Right ventricle myocardium inferior (tissue), 1 donor: ENCODE measurements at regions not wholly inside any gene's neighbourhood (a gene's known extent, or its start where the extent isn't known, plus 50 kb on each side); places are given as distances from the start of the nearest gene placed in this dataset.
A peak's percentile ranks its signal among the peaks of the same experiment; 100 is the strongest.

Source experiments
- ATAC-seq: fragments of 200-7000 bp; cut with Tn5 transposase; one replicate; pipeline ENCODE4 v1.9.1; 2020; ENCODE audit warnings: mild to moderate bottlenecking, moderate library complexity
- DNase-seq: peaks from one replicate; pipeline ENCODE4 v3.0.0; 2021; ENCODE audit errors: missing footprints
- intact Hi-C: fragments of 100-400 bp; cut with DNase I; formaldehyde crosslinking; loops from one replicate; pipeline ENCODE4 v1.11.0; 2022
- donor health status: DM: no; HTN: yes; CAD: no; lungs with severe emphysema.

DNA sequence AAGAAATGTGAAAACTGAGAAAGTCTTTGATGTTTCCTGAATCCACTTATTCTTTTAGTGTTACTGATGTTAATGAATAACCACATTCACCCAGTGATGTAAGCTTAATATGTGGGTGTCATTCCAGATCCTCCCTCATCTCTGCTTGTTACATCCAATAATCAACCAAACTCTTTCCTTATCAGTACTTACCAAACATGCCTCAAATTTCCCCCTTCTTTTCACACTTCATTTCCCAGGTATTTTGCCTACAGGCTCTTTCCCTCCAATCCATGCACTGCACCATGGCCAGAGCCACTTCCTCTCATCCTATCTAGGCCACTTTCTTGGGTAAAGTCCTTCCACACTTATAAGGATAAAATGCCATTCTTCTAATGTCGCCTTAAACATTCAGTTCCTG lies 451.5 kb downstream of the NPIPA7 start:
- no peak for ATAC-seq
- DNase-seq, result no peak
- intact Hi-C loops, result no loop called here

DNA sequence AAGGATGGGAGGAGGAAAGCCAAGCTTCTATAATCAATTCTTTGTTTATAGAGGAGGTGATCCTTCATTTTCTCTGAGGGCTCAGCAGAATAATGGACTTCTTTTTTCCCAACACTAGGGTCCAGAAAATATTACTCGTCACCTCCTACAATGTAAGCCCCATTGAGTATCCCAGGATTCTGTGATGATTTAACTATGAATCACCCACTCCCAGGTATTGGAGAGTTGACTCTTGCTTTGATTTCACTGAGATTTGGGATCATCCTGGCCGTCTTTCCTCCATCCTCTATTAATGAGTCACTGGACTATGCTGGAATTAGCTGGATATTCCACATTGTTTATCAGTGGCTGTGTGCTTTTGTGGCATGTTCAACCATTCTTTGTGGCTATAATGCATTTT lies 452.0 kb downstream of the NPIPA7 start:
- DNase-seq (no peak), ATAC-seq (no peak)
- intact Hi-C loops, result no loop called here

DNA sequence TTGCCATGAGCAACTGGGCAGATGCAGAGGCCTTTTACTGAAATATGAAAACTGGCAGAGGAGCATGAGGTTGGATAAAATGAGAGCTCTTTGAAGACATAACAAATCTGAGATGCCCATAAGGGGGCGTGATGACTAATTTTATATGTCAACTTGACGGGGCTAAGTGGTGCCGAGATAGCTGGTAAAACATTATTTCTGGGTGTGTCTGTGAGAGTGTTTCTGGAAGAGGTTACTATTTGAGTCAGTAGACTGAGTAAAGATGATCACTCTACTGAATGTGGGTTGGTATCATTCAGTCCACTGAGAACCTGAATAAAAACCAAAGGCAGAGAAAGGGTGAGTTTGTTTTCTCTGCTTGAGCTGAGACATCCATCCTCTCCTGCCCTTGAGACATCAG lies 454.2 kb downstream of the NPIPA7 start:
- intact Hi-C loops, result no loop called here
- ATAC-seq (no peak), DNase-seq (no peak)

DNA sequence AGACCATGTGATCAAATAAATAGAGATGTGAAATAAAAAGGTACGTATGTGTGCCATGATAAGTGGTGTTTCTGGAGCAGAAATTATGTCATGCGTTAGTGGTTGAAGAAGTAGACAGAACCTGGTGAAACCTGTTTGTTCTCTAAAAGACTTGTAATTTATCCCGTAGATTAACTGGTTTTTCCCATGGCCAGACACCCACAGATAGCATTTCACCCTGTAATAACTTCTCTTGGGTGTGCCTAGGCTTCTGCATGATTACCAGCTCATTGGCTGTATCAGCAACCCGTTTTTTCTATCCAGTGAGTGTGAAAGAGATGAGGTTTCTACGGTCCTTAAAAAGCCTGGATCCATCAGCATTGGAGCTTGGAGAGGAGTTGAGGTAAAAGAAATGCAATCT lies 471.3 kb downstream of the NPIPA7 start:
- intact Hi-C loops, result no loop called here
- no peak for DNase-seq

DNA sequence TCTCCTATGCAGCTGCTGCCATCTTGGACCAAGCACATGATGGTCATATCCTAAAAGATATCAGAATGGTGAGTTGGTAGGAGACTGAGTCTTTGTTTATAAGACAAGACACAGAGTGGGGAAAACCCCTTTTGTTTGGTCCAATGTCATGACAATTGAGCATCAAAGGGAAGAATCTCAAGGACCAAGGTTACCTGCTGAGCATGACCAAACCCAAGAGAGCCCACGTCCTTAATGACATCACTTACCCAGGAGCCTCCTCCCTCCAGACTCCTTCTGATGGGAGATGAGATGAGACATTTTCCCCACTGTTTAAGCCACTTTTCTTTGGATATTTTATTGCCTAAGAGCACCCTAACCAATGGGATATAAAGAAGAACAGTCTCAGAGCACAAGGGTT lies 478.1 kb downstream of the NPIPA7 start:
- no peak for ATAC-seq
- no peak for DNase-seq
- intact Hi-C loops, result no loop called here

More for the DNA sequence above, 471.3 kb downstream of the NPIPA7 start:
- no peak for ATAC-seq

DNA sequence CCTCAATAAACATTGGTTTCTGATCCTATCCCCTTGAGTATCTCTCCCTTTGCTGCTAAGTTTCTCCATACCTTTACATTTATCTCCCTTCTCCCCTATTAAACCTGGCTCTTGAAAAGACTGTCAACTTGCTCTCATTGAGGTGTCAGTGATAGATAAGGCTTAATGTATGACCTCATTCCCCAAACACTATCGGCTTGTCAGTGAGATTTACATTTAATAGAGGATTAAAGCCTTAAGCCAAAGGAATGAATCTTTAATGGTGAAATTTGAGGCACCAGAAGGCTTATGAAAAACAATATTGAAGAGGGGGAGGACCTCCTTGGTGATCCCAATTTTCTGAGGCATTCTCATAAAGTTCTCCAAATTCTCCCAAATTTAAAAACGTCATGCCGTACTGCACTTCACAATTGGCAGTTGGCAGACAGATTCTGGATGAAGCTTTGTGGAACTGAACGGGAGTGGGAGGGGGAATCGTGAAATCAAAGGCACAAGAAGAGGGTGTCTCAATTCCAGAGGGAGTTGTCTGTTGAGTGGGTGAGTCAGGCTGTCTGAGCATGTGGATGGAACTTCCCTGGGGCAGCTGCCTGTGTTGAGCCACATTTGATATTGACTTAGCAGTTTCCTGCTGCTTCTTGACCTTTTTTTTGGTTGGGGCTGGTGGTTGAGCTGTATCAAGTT lies 478.8 kb downstream of the NPIPA7 start:
- ATAC-seq (no peak), DNase-seq (no peak)
- intact Hi-C loops, result loop anchor here (2.0 kb wide), 1 partner anchor 611 kb away; no protein-coding TSS in a partner anchor

DNA sequence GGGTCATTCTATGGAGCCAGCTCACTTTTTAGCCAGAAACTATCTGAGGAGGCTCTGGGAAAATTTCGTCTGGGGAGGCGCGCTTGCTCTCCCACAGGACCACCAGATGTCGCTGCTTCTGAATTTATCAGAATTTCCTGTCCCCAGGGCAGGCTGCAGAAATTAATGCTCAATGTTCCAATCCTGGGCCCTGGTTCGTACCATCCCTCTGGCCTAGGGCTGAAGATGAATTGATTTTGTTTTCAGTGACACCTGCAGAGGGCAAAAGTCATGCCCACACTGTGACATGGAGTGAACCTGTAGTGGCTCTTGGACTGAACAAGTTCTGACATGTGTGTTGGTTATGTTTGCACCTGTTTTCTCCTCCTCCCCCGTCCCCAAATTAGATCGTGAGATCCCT lies 482.6 kb downstream of the NPIPA7 start:
- DNase-seq, result no peak
- no peak for ATAC-seq
- intact Hi-C loops, result loop anchor here (1.0 to 5.0 kb wide), 3 partner anchors 361 to 718 kb away; no protein-coding TSS in a partner anchor

DNA sequence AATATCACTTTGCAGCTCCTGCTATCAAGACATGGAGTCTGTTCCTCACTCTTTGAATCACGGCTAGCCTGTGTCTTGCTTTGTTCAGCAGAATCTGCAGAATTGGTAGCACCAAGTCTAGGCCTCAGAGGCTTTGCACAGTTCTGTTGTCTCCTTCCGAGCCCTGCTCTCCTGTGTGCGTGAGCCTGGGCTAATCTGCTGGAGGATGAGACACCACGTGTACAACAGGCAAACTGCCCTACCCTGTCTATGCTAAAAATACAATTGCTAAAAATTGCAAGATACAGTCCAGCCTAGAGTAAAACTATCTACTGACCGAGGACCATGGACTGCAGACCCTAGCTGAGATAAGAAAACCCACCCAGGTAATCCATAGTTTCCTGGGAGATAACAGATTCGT lies 484.7 kb downstream of the NPIPA7 start:
- peak; percentile 77 for ATAC-seq
- intact Hi-C loops, result loop anchor here (5.0 kb wide), 2 partner anchors 359 to 414 kb away; no protein-coding TSS in a partner anchor
- no peak for DNase-seq

DNA sequence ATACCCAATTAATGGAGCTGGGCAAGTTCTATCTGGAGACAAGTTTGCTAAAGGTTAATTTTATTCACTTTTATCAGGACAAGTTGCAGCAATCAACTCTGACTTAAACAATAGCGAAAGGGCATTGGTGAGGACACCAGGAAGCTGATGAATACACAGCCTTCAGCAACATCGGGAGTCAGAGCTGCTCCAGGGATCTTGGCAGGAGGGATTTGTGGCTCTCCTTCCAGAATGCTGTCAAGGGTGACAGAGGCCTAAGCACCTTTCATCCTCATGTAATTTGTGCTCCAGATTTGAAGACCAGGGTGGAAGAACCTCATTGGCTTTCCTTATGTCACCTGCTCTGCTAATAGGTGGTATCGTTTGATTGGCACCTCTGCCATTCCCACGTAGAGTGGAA lies 485.6 kb downstream of the NPIPA7 start:
- no peak for DNase-seq
- peak; percentile 57 for ATAC-seq
- intact Hi-C loops, result loop anchor here (5.0 kb wide), 2 partner anchors 358 to 413 kb away; no protein-coding TSS in a partner anchor

DNA sequence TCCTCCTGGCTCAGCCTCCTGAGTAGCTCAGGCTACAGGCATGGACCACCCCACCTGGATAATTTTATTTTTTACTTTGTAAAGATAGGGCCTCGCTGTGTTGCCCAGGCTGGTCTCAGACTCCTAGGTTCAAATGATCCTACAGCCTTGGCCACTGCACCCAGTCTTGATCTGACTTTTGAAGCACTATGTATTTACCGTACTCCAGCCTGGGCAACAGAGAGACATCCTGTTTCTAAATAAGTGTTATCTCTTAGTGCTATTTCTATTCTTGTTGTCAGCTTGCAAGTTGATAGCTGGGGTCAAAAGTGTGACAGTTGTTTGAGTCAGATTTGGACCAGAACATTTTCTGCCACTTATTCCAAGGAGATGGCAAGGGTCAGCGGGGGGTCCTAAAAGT lies 486.4 kb downstream of the NPIPA7 start:
- intact Hi-C loops, result loop anchor here (5.0 kb wide), 1 partner anchor 482 kb away; no protein-coding TSS in a partner anchor
- ATAC-seq (peak; percentile 81), DNase-seq (no peak)

DNA sequence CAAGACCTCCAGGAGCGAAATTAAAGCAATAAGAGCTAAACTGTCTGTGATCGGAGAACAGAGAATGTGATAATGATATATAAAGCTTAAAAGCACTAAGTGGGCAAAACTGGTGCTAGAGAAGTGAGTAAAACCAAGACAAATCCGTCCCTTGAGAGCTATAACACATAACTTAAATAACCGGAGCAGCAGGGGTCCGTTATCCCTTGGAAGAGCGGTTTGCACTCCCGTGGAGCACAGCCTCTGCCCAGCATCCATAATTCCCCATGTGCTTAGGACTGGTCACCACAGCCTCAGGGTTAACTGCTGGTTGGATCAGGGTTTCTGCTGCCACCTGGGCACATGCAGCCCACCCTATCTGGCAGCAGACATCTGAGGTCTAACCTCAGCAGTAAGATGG lies 489.0 kb downstream of the NPIPA7 start:
- intact Hi-C loops, result loop anchor here (5.0 kb wide), 1 partner anchor 479 kb away; no protein-coding TSS in a partner anchor
- DNase-seq (no peak), ATAC-seq (no peak)

DNA sequence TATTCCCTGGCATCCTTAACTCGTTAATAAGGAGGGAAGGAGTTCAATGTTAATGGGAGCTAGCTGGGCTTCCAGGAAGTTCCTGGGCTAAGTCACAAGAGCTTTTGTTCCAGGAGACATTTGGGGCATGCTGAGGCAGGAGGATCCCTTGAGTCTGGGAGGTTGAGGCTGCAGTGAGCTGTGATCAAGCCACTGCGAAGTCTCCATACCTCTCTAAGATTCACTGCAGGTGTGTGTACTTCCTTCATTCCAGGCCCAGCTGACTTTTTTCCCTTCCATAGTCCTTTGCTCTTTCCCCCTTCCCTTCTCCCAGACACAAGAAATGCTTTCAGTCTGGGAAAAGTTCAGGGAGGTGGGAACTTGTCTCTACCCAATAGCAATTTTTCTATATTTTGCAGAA lies 489.8 kb downstream of the NPIPA7 start:
- ATAC-seq (no peak), DNase-seq (no peak)
- intact Hi-C loops, result loop anchor here (5.0 kb wide), 1 partner anchor 479 kb away; no protein-coding TSS in a partner anchor

DNA sequence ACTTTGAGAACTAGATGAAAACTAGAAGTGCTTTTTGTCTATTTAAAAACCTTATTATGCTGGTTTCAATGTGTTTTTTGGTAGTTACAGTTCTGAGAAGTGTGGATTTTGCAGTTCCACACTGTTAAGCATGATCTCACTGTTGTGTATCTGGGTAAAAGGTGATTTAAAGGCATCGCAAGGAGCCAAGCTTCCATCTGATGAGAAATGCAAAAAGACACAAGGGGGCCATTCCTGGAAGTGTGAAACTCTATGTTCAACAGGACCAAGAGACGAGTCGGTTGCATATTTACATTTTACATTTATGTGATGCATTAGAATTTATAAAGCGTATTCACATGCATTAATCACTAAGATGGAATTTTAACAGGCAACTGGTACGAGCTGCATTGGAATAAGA lies 490.8 kb downstream of the NPIPA7 start:
- no peak for ATAC-seq
- intact Hi-C loops, result loop anchor here (5.0 kb wide), 1 partner anchor 478 kb away; no protein-coding TSS in a partner anchor
- DNase-seq, result no peak

DNA sequence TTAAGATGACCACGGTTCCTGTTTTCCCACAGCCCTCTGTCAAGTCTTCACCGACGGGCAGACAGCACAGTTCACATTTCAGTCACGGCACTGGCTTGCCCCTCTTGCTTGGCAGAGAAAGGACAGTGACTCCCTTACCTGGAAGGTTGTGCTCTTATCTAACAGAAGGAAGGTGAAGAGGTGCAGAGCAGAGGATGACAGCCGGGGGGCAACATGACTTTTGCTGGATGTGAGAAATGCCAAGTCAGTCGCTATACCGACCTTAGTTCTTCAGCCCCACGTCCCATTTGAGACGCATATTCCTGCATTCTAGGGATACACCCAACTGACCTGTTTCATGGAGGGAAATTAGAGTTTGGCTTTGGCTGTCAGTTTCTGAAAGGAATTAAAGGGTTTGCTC lies 492.3 kb downstream of the NPIPA7 start:
- ATAC-seq (no peak), DNase-seq (no peak)
- intact Hi-C loops, result no loop called here

DNA sequence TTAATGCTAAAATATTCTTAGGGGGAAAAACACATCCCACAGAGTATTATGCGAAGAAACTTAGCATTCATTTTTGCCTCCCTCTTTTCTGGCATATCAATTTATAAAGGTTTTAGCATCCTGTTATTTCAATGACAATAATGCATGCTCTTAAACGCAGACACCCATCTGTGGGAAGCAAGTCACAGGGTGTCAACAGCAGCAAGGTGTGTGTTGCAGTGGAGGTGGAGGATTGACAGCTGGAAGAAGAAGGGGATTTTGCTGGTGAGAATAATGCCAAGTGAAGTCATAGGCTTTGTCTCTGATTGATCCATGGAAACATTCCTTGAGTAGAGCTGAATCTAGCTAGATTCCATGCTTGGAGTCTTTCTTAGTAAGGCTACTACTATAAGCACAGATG lies 498.1 kb downstream of the NPIPA7 start:
- no peak for DNase-seq
- intact Hi-C loops, result no loop called here
- no peak for ATAC-seq

DNA sequence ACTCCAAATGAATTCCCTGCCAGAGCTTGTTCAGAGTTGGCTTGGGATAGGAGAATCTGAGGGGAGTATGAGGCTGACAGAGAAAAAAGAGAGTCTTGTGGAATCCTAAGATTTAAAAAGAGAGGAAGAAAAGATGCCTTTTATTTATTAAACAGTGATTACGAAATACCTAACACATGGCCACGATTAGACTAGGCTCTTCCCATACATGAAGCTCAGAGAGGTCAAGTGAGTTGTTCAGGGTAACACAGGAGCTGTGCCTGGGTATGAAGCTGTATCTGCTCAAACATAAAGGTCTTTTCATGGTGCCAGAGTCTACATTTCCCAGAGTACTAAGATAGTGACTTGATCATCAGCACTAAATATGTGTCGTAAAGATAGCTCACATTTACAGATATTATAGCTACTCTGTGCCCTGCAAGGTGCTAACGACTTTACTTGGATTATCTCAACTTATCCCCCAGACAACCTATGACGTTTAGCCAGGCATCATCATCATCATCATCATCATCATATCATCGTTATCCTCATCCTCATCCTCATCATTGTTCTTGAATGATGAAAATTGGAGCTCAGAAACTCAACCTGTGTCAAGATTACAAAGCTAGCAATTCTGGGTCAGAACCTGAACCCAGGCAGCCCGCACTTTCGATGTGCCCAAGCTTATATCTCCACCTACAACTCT lies 500.8 kb downstream of the NPIPA7 start:
- no peak for DNase-seq
- no peak for ATAC-seq
- intact Hi-C loops, result no loop called here

DNA sequence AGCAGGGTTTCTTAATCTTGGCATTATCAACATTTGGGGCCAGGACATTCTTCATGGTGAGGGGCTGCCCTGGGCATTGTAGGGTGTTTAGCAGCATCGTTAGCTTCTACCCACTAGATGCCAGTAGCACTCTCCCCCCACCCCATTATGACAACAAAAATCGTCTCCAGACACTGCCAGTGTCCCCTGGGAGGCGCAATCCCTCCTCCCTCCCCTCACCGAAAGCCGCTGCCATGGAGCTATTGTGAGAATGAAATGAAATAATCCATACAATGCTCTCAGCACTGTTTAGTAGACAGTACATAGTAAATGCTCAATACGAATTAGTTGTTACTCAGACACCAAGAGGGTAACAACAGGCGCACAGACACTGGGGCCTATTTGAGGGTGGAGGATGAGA lies 502.9 kb downstream of the NPIPA7 start:
- no peak for DNase-seq
- ATAC-seq, result no peak
- intact Hi-C loops, result no loop called here

DNA sequence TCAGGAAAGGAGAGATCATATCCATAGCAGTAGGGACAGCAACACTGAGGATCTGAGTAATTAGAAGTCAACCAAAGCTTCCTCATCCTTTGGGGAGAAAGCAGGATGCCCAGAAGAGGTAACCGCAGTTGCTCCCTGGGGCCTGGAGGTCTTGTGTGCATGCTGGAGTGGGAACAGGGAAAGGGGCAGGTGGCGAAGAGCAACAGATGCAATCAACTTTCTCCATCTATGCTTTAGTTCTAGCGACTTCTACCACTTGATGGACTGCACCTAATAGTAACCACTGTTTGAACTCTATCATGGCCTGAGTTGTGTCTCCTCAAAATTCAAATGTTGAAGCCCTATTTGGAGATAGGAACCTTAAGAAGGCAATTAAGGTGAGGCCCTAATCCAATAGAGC lies 503.8 kb downstream of the NPIPA7 start:
- intact Hi-C loops, result no loop called here
- DNase-seq (no peak), ATAC-seq (no peak)

DNA sequence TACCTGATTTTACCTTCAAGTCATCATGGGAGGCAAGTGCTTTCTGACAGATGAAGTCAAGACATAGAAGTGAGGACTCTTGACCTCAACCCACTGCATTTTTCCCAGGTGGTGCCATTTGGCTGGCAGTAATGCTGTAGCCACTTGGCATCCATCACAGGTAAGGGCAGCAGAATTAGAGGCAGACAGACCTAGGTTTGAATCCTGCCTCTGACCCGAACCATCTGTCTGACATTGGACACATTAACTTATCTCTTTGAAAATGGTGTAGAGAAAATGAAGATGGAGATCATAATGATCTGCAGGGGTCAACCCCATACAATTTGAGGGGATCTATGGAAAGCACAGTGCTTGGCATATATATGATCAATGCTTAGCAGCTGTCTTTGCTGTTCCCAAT lies 505.5 kb downstream of the NPIPA7 start:
- DNase-seq, result no peak
- intact Hi-C loops, result no loop called here
- no peak for ATAC-seq

DNA sequence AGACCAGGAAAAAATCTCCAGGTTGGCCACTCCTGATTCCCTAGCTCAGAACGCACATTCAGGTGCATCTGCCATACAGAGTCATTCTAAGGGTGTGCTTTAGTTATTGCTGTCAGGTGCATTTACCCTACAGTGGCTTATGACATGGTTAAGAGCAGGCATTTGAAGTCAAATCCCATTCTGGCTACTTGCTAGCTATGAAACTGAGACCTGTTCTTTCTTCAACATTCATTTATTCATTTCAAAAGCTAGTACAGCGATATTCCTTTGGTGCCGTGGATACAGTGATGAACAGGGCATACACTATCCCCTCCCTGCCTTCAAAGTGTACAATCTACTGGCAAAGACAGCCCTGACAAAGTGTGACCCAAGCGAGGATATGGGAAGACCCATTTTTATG lies 508.3 kb downstream of the NPIPA7 start:
- ATAC-seq (no peak), DNase-seq (no peak)
- intact Hi-C loops, result no loop called here
